IPS-NIHi7 (cell line): ENCODE measurements at regions not wholly inside any gene's neighbourhood (a gene's known extent, or its start where the extent isn't known, plus 50 kb on each side); places are given as distances from the start of the nearest gene placed in this dataset.
A peak's percentile ranks its signal among the peaks of the same experiment; 100 is the strongest.

Experiments
- DNase-seq: peaks from one replicate; pipeline ENCODE4 v3.0.0; 2012; ENCODE audit warnings: mixed read lengths; ENCODE audit errors: extremely low spot score

GRCh38 chr13:34002924-34003323 is 185.0 kb downstream of the RFC3 start:
- no peak for DNase-seq

DNA sequence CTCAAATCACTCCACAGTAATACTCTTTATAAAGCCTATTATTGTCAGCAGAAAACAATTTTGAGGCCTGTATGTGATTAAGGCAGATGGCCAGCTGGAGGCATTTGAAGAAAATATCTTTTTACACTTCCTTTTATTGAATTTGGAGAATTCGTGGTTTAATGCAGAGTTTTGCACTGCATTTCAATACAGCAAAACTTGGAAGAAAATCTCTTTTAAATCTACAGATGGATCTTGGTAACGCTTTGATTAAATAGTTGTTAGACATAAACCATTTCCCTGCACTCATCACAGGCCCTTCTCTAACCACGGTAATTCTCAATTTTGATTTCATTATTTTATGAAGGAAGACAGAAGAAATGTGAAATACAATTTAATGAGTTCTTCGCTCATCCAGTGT is 185.7 kb downstream of the RFC3 start:
- DNase-seq = no peak

DNA sequence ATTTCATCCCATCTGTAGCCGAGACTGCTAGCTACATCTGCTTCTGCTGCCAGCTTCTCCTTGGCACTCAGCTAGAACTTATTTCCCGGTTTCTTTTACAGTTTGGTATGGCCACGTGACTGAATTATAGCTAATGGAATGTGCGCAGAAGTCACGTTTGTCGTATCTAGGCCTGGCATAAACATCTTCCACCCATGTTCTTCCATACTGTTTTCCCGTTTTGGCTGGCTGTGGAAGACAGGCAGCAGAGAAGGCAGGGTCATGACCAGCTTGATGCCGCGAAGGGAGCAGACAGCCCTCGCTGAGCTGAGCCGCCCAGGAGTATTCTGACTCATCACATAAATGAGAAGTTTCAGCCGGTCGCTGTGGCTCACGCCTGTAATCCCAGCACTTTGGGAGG is 186.7 kb downstream of the RFC3 start:
- DNase-seq = no peak

DNA sequence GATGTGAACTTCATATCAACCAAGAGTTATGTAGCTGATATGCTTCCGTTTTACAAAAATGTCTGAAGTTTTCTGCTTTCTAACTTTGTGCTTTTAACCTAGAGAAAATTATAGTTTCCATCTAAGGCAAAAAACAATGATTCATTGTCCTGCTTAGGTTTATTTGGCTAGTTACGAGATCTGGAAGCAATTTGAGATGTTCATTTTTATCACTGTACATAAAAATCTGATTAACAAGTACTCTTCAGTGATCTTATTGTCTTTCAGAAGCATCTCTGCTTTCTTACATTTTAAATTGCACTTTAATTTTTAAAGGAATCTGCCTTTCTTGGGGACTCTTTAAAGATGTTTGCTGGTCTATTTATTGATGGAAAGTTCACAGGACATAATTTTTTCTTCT is 188.1 kb downstream of the RFC3 start:
- no peak for DNase-seq

GRCh38 chr13:34011552-34012085 is 193.7 kb downstream of the RFC3 start:
- DNase-seq = no peak

DNA sequence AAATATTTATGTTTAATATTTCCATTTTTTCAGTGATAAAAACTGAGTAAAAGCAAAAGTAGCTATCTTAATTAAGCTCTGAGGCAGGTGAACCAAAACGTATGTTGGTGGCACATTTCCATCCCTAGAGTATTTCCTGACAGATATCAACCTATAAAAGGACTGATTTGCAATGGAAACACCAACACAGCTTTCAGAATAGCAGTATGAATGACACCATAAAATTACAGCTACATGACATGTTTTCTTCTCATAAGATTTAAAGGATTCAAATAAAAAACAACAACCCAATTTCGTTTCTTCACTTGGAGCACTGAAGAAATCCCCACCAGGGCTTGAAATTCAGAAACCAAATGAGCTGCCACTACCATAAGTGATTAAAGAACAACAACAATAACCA is 194.4 kb downstream of the RFC3 start:
- DNase-seq = no peak

- no peak for DNase-seq
Observed at GRCh38 chr13:34013061-34013460, 195.1 kb downstream of the RFC3 start.

- no peak for DNase-seq
Observed at GRCh38 chr13:34017231-34017630, 199.3 kb downstream of the RFC3 start.

GRCh38 chr13:34019870-34020269 is 201.9 kb downstream of the RFC3 start:
- no peak for DNase-seq

DNA sequence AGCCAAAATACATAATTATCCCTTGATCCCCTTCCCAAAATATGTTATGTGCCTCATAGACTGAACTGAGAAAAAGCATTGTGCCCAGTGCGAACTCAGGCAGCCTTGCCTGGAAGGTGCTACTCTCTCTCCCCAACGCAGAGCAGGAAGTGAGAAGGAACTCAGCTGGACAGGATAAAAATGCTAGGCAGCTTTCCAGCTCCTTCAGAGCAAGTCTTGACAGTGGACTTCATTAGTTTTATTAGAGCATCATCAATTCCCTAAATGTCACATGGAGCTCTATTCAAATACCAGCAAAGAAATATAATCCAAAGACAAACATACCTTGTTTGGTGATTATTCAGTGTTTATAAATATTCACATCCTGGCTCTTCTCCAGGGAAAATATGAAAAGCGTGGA is 202.4 kb downstream of the RFC3 start:
- no peak for DNase-seq

DNA sequence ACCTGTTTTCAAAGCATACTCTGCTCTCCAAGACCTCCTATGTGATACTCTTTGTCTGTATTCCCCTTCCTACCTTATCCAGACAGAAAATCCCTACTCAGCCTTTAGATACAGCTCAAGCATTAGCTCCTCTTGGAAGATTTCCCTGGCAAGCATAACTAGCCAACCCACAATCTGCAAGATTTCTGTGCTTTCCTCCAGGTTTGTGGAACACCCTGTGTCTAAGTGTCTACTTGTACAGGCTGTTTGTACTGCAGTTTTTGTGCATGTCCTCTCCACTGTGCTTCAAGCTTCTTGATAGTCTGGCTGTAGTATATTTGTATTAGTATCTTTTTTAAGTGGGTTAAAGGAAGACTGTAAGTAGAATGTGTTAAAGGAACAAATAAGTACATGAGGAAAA is 203.7 kb downstream of the RFC3 start:
- no peak for DNase-seq

DNA sequence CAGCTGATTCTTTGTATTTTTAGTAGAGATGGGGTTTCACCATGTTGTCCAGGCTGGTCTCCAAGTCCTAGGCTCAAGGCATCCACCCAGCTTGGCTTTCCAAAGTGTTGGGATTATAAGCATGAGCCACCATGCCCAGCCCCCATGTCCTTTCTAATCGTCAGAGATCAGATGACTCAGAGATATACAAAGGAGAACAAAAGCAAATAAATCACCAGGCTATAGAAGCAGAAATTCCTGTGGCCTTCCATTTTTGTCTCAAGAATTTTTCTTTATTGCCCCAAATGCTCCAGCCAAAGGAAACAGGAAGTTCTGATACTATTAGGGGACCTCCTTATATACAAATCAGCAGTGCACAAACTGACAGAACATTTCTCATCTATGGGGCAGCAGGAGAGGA is 207.8 kb downstream of the RFC3 start:
- DNase-seq = no peak

DNA sequence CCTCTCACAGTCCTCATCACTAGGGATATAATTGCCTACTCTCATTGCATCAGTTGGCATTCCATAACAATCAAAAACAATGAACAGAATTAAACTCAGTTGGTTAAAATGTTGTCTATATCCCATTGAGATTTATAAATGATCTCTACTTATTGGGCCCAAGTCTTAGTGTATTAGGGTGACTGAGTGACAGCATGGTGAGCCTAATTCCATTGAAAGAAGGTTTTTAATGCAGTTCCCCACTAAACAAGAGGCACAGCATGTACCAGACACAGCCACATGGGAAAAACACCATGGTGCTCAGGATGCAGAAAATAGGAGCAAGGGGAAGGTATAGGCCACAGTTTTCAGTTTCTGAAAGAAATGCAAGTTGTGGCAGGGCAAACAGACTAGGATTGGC is 208.4 kb downstream of the RFC3 start:
- DNase-seq = no peak

- no peak for DNase-seq
Observed at GRCh38 chr13:34028496-34029442, 210.8 kb downstream of the RFC3 start.

- DNase-seq = no peak
Observed at GRCh38 chr13:34030782-34031181, 212.8 kb downstream of the RFC3 start.

GRCh38 chr13:34031610-34032009 is 213.7 kb downstream of the RFC3 start:
- DNase-seq = no peak

GRCh38 chr13:34034411-34034810 is 216.5 kb downstream of the RFC3 start:
- no peak for DNase-seq

GRCh38 chr13:34035178-34035577 is 217.2 kb downstream of the RFC3 start:
- DNase-seq = no peak

- DNase-seq = no peak
Observed at GRCh38 chr13:34035676-34036325, 217.9 kb downstream of the RFC3 start.

DNA sequence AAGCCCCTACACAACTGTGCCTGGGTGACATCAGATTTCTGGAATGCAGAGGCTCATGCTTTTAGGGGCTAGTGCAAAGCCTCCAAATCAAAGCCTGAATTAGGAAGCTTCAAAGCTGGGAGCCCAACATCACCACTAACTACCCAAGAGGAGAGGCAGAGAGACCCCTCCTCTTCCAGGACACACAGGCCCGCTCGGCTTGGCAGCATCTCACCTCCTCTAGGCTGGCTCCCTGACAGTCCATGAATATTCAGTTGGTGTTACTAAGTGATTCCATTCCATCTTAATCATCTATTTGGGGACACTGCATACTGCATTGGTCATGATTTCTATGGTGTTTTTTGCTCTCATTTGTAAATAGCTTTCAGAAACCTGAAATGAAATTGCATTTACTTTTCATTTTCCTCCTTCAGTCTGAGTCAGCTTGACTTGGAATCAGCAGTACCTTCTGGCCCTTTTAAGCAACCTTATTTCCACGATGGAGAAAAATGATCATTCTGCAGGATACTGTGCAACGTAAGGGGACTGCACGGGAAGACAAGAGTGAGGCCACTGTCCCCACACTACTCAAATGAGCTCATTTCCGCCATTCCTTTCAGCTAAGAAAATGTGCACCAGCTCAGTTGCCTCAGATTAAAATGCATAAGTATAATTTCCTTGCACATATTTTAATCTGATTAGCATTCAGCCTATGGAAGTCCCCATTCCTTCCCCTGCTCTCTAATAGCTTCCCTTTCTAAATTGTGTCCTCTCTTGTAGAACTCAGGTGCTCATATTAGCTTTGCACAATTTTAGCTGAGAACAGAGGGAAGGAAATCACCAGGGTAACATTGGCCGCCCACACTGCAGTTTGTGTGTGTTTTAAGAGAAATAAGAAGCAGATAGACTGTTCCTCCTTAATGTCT is 219.9 kb downstream of the RFC3 start:
- peak; percentile 18 for DNase-seq

DNA sequence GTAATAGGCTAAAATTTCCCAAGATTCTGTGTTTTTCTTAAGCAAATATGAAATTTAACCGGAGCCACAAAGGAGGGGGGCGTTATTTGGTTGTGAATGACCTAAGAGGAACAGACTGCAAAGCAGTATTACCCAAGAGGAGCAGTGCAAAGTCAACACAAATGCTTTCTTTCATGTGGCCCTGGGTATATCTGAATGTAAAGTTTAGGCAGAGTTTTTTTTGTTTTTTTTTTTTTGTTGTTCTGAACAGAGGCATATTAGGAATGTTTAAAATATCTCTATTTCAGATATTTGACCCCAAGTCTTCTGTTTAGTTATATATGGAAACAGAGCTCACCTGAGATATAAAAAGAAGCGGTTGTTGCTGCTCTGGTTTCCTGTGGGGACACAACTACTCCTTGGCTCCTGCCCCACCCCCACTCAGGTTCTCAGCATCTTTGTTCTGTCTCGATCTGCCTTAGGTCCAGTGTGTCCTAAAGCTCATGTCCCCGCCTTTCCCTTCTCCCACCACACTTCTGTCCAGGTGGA is 220.7 kb downstream of the RFC3 start:
- no peak for DNase-seq

GRCh38 chr13:34039678-34040077 is 221.7 kb downstream of the RFC3 start:
- DNase-seq = no peak
